Spleen (tissue), 7 donors: ENCODE measurements at regions not wholly inside any gene's neighbourhood (a gene's known extent, or its start where the extent isn't known, plus 50 kb on each side); places are given as distances from the start of the nearest gene placed in this dataset.
A peak's percentile ranks its signal among the peaks of the same experiment; 100 is the strongest.

Experiments used
- CTCF ChIP-seq, 11 experiments: fragments of 200-600 bp in 7 of 11; fragments of 450-650 bp in 4 of 11; sonication (generic) in 4 of 11; IDR thresholded peaks in 8 of 11; conservative IDR thresholded peaks in 3 of 11; 1 replicate in 7 of 11; 2 replicates in 4 of 11; pipeline versions ENCODE4 v1.4.0 to v1.8.0; 2016 to 2021; ENCODE audit warnings: antibody characterized with exemption in 11 of 11, inconsistent platforms in 4 of 11, mild to moderate bottlenecking in 1 of 11
- POLR2A ChIP-seq, 3 donors: fragments of 450-650 bp; IDR thresholded peaks; one replicate each; pipeline ENCODE4 v1.5.1; 2017; ENCODE audit warnings: antibody characterized with exemption in 3 of 3, mild to moderate bottlenecking in 1 of 3
- POLR2AphosphoS5 ChIP-seq, 3 donors: sonication (generic); formaldehyde crosslinking; IDR thresholded peaks; one replicate each; pipeline ENCODE4 v1.5.1; 2017; ENCODE audit warnings: antibody characterized with exemption in 3 of 3
- donor health status: DM: no; HTN: no; CAD: no; lungs with moderate emphysema.
- donor health status: DM: no; HTN: no; CAD: no.
- donor health status: DM: no; HTN: no; CAD: no.

DNA sequence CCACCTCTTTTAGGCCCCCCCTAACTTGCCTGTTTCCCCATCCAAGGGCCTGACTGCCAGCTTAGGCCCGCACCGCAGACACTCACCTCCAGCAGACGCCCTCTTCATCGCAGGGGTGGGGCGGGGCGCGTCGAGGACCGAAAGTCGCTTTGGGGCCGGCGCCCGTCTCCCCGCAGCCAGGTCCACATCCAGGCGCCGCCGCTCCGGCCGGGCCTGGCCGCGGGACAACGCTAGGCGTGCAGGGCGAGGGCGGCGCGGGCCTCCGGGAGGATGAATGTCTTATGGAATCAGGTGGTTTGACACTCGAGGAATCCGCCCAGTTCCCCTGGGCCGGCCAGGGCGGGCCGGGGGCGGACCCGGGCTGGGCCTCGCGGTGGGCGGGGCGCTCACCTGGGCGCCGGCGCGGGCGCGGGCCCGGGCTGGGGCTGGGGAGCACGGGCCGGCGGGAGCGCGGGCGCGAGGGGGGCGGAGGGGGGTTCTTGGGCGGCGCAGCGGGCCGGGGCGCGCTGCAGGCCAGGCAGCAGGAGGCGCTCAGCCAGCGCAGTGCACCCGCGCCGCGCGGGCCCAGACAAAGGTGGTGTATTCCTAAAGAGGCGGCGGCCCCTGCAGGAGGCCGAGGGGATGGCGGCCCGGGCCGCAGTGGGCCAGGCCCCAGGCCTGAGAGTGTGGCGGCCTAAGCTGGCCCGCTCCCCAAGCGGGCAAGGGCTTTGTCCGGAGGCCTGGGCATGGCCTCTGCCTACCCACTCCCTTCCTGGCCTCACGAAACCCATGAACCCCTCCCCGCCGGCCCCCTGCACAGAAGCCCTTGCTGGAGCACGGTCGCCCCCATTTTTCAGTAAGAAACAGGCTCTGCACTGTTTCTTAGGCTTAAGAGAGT lies 177.6 kb downstream of the IGLL1 start:
- TF ChIP-seq CTCF (IDR thresholded peaks at IDR 0.05 in 8 of 11, conservative IDR thresholded peaks at IDR 0.05 in 3 of 11) (peak in 9 of 11 experiments; percentile 23 to 73 (median 61)), POLR2A (IDR thresholded peaks at IDR 0.05) (no peak), POLR2AphosphoS5 (IDR thresholded peaks at IDR 0.05) (no peak)
